H1 (cell line): ENCODE measurements at regions not wholly inside any gene's neighbourhood (a gene's known extent, or its start where the extent isn't known, plus 50 kb on each side); places are given as distances from the start of the nearest gene placed in this dataset.

Source experiments
- CTCF ChIA-PET: fragments of 300-600 bp; sonication (Branson Sonifier 250); formaldehyde crosslinking; loops from one replicate; lab custom pipeline; 2021; ENCODE audit not compliant: partially characterized antibody; lab: Charles Lee
- POLR2A ChIA-PET: fragments of 300-600 bp; sonication (Branson Sonifier 250); formaldehyde crosslinking; loops from one replicate; lab custom pipeline; 2021; ENCODE audit warnings: inconsistent platforms; ENCODE audit not compliant: partially characterized antibody; lab: Charles Lee
- DNase-seq, 2 experiments: peaks; one replicate each; pipeline versions ENCODE4 v3.0.0 to v3.0.0-alpha.2; 2010 to 2022; ENCODE audit warnings: low spot score in 2 of 2, low read depth in 1 of 2, mixed read lengths in 1 of 2
- FAIRE-seq: peaks from 2 replicates; lab custom pipeline; 2011; peaks lifted over from hg19 to GRCh38; lab: Jason Lieb, UNC
- H2AFZ ChIP-seq: 2 replicates; pipeline ENCODE4 v1.8.1; 2012; ENCODE audit warnings: low read length, inconsistent platforms
- H2AK5ac ChIP-seq: 2 replicates; pipeline ENCODE4 v1.6.1; 2013; ENCODE audit warnings: low read depth, low read length
- H2BK120ac ChIP-seq: replicated peaks from 2 replicates; pipeline ENCODE3; 2013; ENCODE audit warnings: low read depth, low read length, inconsistent platforms
- H2BK12ac ChIP-seq: 2 replicates; pipeline ENCODE4 v1.6.1; 2013; ENCODE audit warnings: low read depth, low read length
- H2BK15ac ChIP-seq: 2 replicates; pipeline ENCODE4 v1.6.1; 2013; ENCODE audit warnings: low read length
- H2BK20ac ChIP-seq: 2 replicates; pipeline ENCODE4 v1.6.1; 2013; ENCODE audit warnings: low read length
- H2BK5ac ChIP-seq: 2 replicates; pipeline ENCODE4 v1.6.1; 2013; ENCODE audit warnings: low read depth, low read length
- H3K14ac ChIP-seq: 2 replicates; pipeline ENCODE4 v1.6.1; 2013; ENCODE audit warnings: inconsistent platforms; ENCODE audit not compliant: insufficient read length
- H3K18ac ChIP-seq: 2 replicates; pipeline ENCODE4 v1.6.1; 2013; ENCODE audit warnings: low read length; ENCODE audit errors: extremely low read depth
- H3K23ac ChIP-seq: 2 replicates; pipeline ENCODE4 v1.6.1; 2013; ENCODE audit warnings: inconsistent platforms; ENCODE audit not compliant: insufficient read length
- H3K23me2 ChIP-seq: 2 replicates; pipeline ENCODE4 v1.6.1; 2013; ENCODE audit warnings: low read depth, low read length
- H3K27ac ChIP-seq: 2 replicates; pipeline ENCODE4 v1.6.1; 2011; ENCODE audit warnings: low read depth, low read length, inconsistent platforms
- H3K27me3 ChIP-seq, 4 experiments: replicated peaks in 1 of 4; 1 replicate in 1 of 4; 2 replicates in 3 of 4; pipeline versions ENCODE4 v1.6.1 to v1.8.1; 2011 to 2013; ENCODE audit warnings: low read length in 3 of 4, mild to moderate bottlenecking in 3 of 4, inconsistent platforms in 2 of 4, mixed read lengths in 2 of 4, moderate library complexity in 1 of 4; ENCODE audit not compliant: control insufficient read depth in 3 of 4, insufficient read depth in 3 of 4; ENCODE audit errors: extremely low read depth in 1 of 4
- H3K36me3 ChIP-seq, 4 experiments: 2 replicates each; pipeline versions ENCODE4 v1.6.1 to v1.8.1; 2011 to 2013; ENCODE audit warnings: mild to moderate bottlenecking in 4 of 4, low read length in 3 of 4, moderate library complexity in 2 of 4, control low read depth in 1 of 4, inconsistent platforms in 1 of 4; ENCODE audit not compliant: insufficient read depth in 4 of 4, control insufficient read depth in 2 of 4
- H3K4ac ChIP-seq: replicated peaks from 2 replicates; pipeline ENCODE3; 2013; ENCODE audit warnings: low read length, low read depth, mixed read lengths, inconsistent platforms; ENCODE audit not compliant: insufficient read length
- H3K4me1 ChIP-seq, 4 experiments: replicated peaks in 1 of 4; 1 replicate in 1 of 4; 2 replicates in 3 of 4; pipeline versions ENCODE4 v1.6.1 to v1.8.1; 2011 to 2013; ENCODE audit warnings: low read length in 3 of 4, inconsistent platforms in 2 of 4, mixed read lengths in 1 of 4; ENCODE audit not compliant: insufficient read depth in 4 of 4, control insufficient read depth in 3 of 4
- H3K4me2 ChIP-seq, 2 experiments: 2 replicates each; pipeline versions ENCODE4 v1.6.1 to v1.8.1; 2011 to 2013; ENCODE audit warnings: low read depth in 2 of 2, low read length in 2 of 2, control low read depth in 1 of 2, inconsistent platforms in 1 of 2, mild to moderate bottlenecking in 1 of 2; ENCODE audit not compliant: insufficient read depth in 1 of 2
- H3K4me3 ChIP-seq, 4 experiments: fragments of 200-600, 300-600 bp in 1 of 4; sonication (generic), shearing (Covaris generic), sonication (Bioruptor Twin) in 1 of 4; 2 replicates each; pipeline versions ENCODE4 v1.5.1 to v1.8.1; 2011 to 2016; ENCODE audit warnings: low read length in 4 of 4, low read depth in 3 of 4, control low read depth in 2 of 4, inconsistent platforms in 2 of 4, mild to moderate bottlenecking in 2 of 4, mixed read lengths in 1 of 4, moderate library complexity in 1 of 4; ENCODE audit not compliant: insufficient read depth in 2 of 4; ENCODE audit errors: extremely low read depth in 1 of 4
- H3K56ac ChIP-seq: replicated peaks from 2 replicates; pipeline ENCODE3; 2013; ENCODE audit warnings: low read depth, mild to moderate bottlenecking, mixed read lengths, low read length, inconsistent platforms; ENCODE audit not compliant: insufficient read length
- H3K79me1 ChIP-seq: 2 replicates; pipeline ENCODE4 v1.6.1; 2013; ENCODE audit warnings: low read depth, low read length, control low read depth
- H3K79me2 ChIP-seq, 2 experiments: 2 replicates each; pipeline versions ENCODE4 v1.6.1 to v1.8.1; 2012 to 2013; ENCODE audit warnings: low read length in 2 of 2, mild to moderate bottlenecking in 2 of 2, inconsistent platforms in 1 of 2; ENCODE audit not compliant: insufficient read depth in 2 of 2, control insufficient read depth in 1 of 2
- H3K9ac ChIP-seq, 4 experiments: replicated peaks in 1 of 4; 1 replicate in 1 of 4; 2 replicates in 3 of 4; pipeline versions ENCODE4 v1.6.1 to v1.8.1; 2011 to 2013; ENCODE audit warnings: low read depth in 3 of 4, low read length in 3 of 4, control low read depth in 2 of 4, mild to moderate bottlenecking in 2 of 4, moderate library complexity in 2 of 4, inconsistent platforms in 1 of 4; ENCODE audit errors: extremely low read depth in 1 of 4
- H3K9me3 ChIP-seq, 2 experiments: 2 replicates each; pipeline versions ENCODE4 v1.6.1 to v1.8.1; 2012 to 2013; ENCODE audit warnings: mild to moderate bottlenecking in 2 of 2, moderate library complexity in 2 of 2, control low read depth in 1 of 2, inconsistent platforms in 1 of 2, low read depth in 1 of 2, low read length in 1 of 2, mixed read lengths in 1 of 2; ENCODE audit not compliant: insufficient read depth in 2 of 2
- H4K20me1 ChIP-seq, 2 experiments: replicated peaks in 1 of 2; 2 replicates each; pipeline versions ENCODE3 to v1.8.1; 2011 to 2013; ENCODE audit warnings: inconsistent platforms in 2 of 2, low read length in 2 of 2, mild to moderate bottlenecking in 1 of 2; ENCODE audit not compliant: insufficient read depth in 2 of 2, control insufficient read depth in 1 of 2
- H4K5ac ChIP-seq: 2 replicates; pipeline ENCODE4 v1.6.1; 2013; ENCODE audit warnings: low read length, low read depth, mixed read lengths, inconsistent platforms; ENCODE audit not compliant: insufficient read length
- H4K8ac ChIP-seq: 2 replicates; pipeline ENCODE4 v1.8.0; 2013; ENCODE audit warnings: mild to moderate bottlenecking, moderate library complexity, low read length, inconsistent platforms; ENCODE audit not compliant: insufficient read depth; ENCODE audit errors: extremely low read depth
- H4K91ac ChIP-seq: replicated peaks from 2 replicates; pipeline ENCODE3; 2013; ENCODE audit warnings: low read length, mixed read lengths, inconsistent platforms; ENCODE audit not compliant: insufficient read length
- ATF3 ChIP-seq: IDR thresholded peaks from 2 replicates; pipeline ENCODE4 v1.6.1; 2011; ENCODE audit warnings: low read depth, mild to moderate bottlenecking, low read length; ENCODE audit not compliant: insufficient read depth
- CBX8 ChIP-seq: fragments of 300-800, 300-1000 bp; sonication (generic); IDR thresholded peaks from 2 replicates; pipeline ENCODE4 v1.7.1; 2016; ENCODE audit warnings: low read depth, low read length, borderline replicate concordance
- CEBPB ChIP-seq: IDR thresholded peaks from 2 replicates; pipeline ENCODE4 v1.6.1; 2012; ENCODE audit warnings: low read depth, low read length
- HDAC6 ChIP-seq: IDR thresholded peaks from one replicate; pipeline ENCODE4 v1.7.1; 2012; ENCODE audit warnings: low read depth, mild to moderate bottlenecking, inconsistent platforms, low read length, moderate library complexity
- JUN ChIP-seq: IDR thresholded peaks from 2 replicates; pipeline ENCODE4 v1.6.1; 2011; ENCODE audit warnings: low read depth, mild to moderate bottlenecking, improper control_type of control experiment, low read length
- RFX5 ChIP-seq: IDR thresholded peaks from 2 replicates; pipeline ENCODE4 v1.6.1; 2011; ENCODE audit warnings: low read depth, low read length, improper control_type of control experiment, borderline replicate concordance
- RXRA ChIP-seq: IDR thresholded peaks from 2 replicates; pipeline ENCODE4 v1.6.1; 2011; ENCODE audit warnings: low read depth, mild to moderate bottlenecking, low read length, moderate library complexity; ENCODE audit not compliant: insufficient read depth
- SAP30 ChIP-seq: fragments of 300-600 bp; sonication (generic); IDR thresholded peaks from 2 replicates; pipeline ENCODE4 v1.7.1; 2012; ENCODE audit warnings: low read length, moderate library complexity, mild to moderate bottlenecking, inconsistent platforms; ENCODE audit not compliant: insufficient read depth, insufficient replicate concordance
- SIN3A ChIP-seq, 2 experiments: IDR thresholded peaks in 1 of 2; conservative IDR thresholded peaks in 1 of 2; 2 replicates each; pipeline ENCODE4 v1.6.1; 2011 to 2012; ENCODE audit warnings: low read length in 2 of 2, improper control_type of control experiment in 1 of 2, low read depth in 1 of 2, mild to moderate bottlenecking in 1 of 2
- SRF ChIP-seq: IDR thresholded peaks from 2 replicates; pipeline ENCODE4 v1.6.1; 2011; ENCODE audit warnings: mild to moderate bottlenecking, low read depth, low read length, moderate library complexity
- WGBS, 2 experiments: shearing (Covaris generic) in 1 of 2; methylation state at CpG; one replicate each; pipeline versions ENCODE4 v1.1.6 to v1.1.7; 2013 to 2015; ENCODE audit warnings: low lambda C conversion rate in 2 of 2, mixed read lengths in 2 of 2, inconsistent platforms in 1 of 2, low coverage in 1 of 2, missing lambda C conversion rate in 1 of 2; ENCODE audit not compliant: insufficient replicate concordance in 2 of 2, insufficient coverage in 1 of 2, insufficient read length in 1 of 2; ENCODE audit errors: extremely low coverage in 1 of 2, missing lambda C conversion rate in 1 of 2; 5-methylcytosine and 5-hydroxymethylcytosine counted together
- TF ChIP-seq, protein P1 (sequence below): IDR thresholded peaks from 2 replicates; pipeline ENCODE4 v1.6.1; 2011; ENCODE audit warnings: low read length, improper control_type of control experiment

DNA sequence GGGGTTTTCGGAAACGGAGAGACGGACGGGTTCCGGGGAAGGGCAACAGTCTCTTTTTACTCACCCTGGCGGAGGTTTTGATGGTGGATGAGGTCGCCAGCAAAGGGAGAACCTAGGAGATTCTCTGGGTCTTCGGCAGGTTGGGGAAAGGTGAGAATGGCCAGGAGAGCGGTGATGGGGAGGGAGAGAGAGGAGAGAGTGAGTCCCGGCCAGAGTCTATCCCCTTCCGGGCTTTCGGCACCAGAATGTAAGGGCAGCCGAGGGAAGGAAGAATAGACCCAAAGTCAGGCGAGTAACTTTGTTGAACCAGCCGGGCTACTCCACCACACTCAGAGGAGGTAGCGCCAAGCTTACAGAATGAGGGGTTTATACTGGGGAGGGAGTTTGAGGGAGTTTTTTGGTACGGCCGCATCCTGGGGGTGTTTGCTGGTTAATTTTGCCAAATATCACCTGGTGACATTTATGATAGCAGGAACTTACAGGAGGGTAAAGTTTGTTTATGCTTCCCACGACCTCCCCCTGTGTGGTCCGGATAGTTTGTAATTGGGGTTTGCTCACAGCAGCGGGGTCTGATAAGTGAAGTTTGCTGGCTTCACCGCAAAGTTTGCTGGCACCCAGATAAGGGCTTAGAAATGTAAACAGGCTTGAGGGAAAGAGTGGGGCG, 141.1 kb upstream of the ETV3 start:
- Histone ChIP-seq H3K4me2 (no peak overlapping the region), H2BK20ac (no peak overlapping the region), H3K9ac (no peak overlapping the region), H2AFZ (no peak overlapping the region), H4K20me1 (no peaks in the 10 kb centered on the region), H3K27me3 (peaks cover 0 to 7% (median 3%) of the 10 kb centered on the region in 4 experiments; a peak in 4 of 7 replicates), H2AK5ac (no peak overlapping the region), H3K79me2 (no peaks in the 10 kb centered on the region), H2BK120ac (no peak overlapping the region), H3K4ac (no peak overlapping the region), H3K14ac (no peak overlapping the region), H3K56ac (no peak overlapping the region), H4K8ac (no peak overlapping the region), H3K23me2 (peaks cover 14% of the 10 kb centered on the region; the same call in 1 of the 2 replicates), H2BK12ac (no peak overlapping the region), H3K4me1 (peaks cover 0 to 10% (median 5%) of the 10 kb centered on the region in 4 experiments; a peak in 4 of 7 replicates), H4K5ac (no peak overlapping the region), H4K91ac (no peak overlapping the region), H3K79me1 (no peaks in the 10 kb centered on the region), H3K27ac (no peak overlapping the region), H3K18ac (peak overlapping the region; percentile 78), H2BK5ac (no peak overlapping the region; the same call in 1 of the 2 replicates), H3K9me3 (no peaks in the 10 kb centered on the region), H2BK15ac (no peak overlapping the region), H3K4me3 (no peak overlapping the region), H3K23ac (no peak overlapping the region), H3K36me3 (no peaks in the 10 kb centered on the region; a peak in 1 of 8 replicates)
- POLR2A ChIA-PET = no interaction called here
- no peak for DNase-seq
- 82% methylated on average over 23 of the region's 23 CpGs; no CpG with 5 or more reads in 1 of the 2 experiments for WGBS, 2 experiments
- FAIRE-seq = no peak
- CTCF ChIA-PET = interaction anchor here (0.9 to 1.5 kb wide), 3 partner anchors 29 to 216 kb away, joined by 3 to 5 read pairs (median 4); no protein-coding TSS in a partner anchor
- TF ChIP-seq SIN3A (conservative IDR thresholded peaks at IDR 0.05 in 1 of 2, IDR thresholded peaks at IDR 0.05 in 1 of 2; ENCODE audit: low read depth in 1 of 2, low read length in 2 of 2) (no peak), SAP30 (no peak), RFX5 (no peak), SRF (no peak), HDAC6 (no peak), RXRA (no peak), JUN (no peak), ATF3 (no peak), CBX8 (no peak), CEBPB (no peak)
- TF ChIP-seq, protein P1, sequence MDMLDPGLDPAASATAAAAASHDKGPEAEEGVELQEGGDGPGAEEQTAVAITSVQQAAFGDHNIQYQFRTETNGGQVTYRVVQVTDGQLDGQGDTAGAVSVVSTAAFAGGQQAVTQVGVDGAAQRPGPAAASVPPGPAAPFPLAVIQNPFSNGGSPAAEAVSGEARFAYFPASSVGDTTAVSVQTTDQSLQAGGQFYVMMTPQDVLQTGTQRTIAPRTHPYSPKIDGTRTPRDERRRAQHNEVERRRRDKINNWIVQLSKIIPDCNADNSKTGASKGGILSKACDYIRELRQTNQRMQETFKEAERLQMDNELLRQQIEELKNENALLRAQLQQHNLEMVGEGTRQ = no peak
